Activated CD4-positive, alpha-beta T cell treated with anti-CD3 and anti-CD28 coated beads, Interleukin-2, amount 10 ng/mL, durations not matched to agents 7 days and 5 days (primary cell): ENCODE measurements at regions not wholly inside any gene's neighbourhood (a gene's known extent, or its start where the extent isn't known, plus 50 kb on each side); places are given as distances from the start of the nearest gene placed in this dataset.
"Not testable (repeated sequence)": the region's sequence is repeated elsewhere in the genome, so short reads cannot be mapped to it uniquely, and the experiment has no call there.

Source experiments
- CTCF ChIA-PET: fragments of 350-600 bp; sonication (Branson Sonifier 250); formaldehyde crosslinking; loops from one replicate; lab custom pipeline; 2021; ENCODE audit warnings: antibody characterized with exemption; lab: Charles Lee
- POLR2A ChIA-PET: fragments of 350-600 bp; sonication (Branson Sonifier 250); formaldehyde crosslinking; loops from one replicate; lab custom pipeline; 2021; ENCODE audit warnings: antibody characterized with exemption; lab: Charles Lee
- DNase-seq: peaks from one replicate; pipeline ENCODE4 v3.0.0-alpha.2; 2020
- H3K27ac Mint-ChIP-seq: one replicate; pipeline ENCODE4 v1.8.0; 2021; ENCODE audit warnings: mild to moderate bottlenecking, moderate library complexity, mixed read lengths
- H3K27me3 Mint-ChIP-seq: one replicate; pipeline ENCODE4 v1.8.0; 2021; ENCODE audit warnings: mixed read lengths
- H3K36me3 Mint-ChIP-seq: one replicate; pipeline ENCODE4 v1.8.0; 2021; ENCODE audit warnings: low read depth, mixed read lengths
- H3K4me1 Mint-ChIP-seq: one replicate; pipeline ENCODE4 v1.8.0; 2021; ENCODE audit warnings: mixed read lengths
- H3K4me3 Mint-ChIP-seq: one replicate; pipeline ENCODE4 v1.8.0; 2021; ENCODE audit warnings: mild to moderate bottlenecking, moderate library complexity, mixed read lengths
- H3K9me3 Mint-ChIP-seq: one replicate; pipeline ENCODE4 v1.8.0; 2021; ENCODE audit warnings: mixed read lengths

- Mint-ChIP-seq H3K27ac (no peak overlapping the region), H3K9me3 (peaks cover 23% of the 10 kb centered on the region), H3K4me1 (peaks cover 70% of the 10 kb centered on the region), H3K27me3 (peaks cover 4% of the 10 kb centered on the region), H3K36me3 (peaks cover 32% of the 10 kb centered on the region), H3K4me3 (no peak overlapping the region)
- ChIA-PET POLR2A (interaction anchor here (0.6 kb wide), 1 partner anchor 1738 kb away, joined by 3 read pairs; the partner anchor contains the start of gene ARL15), CTCF (interaction anchor here (1.9 kb wide), 1 partner anchor 11 kb away, joined by 6 read pairs; no protein-coding TSS in a partner anchor)
- DNase-seq, result no peak
Observed at GRCh38 chr5:56048124-56048523, 53.4 kb upstream of the IL6ST start.

GRCh38 chr5:56047448-56047847, 52.7 kb upstream of the IL6ST start:
- Mint-ChIP-seq H3K27ac (no peak overlapping the region), H3K9me3 (peaks cover 18% of the 10 kb centered on the region), H3K4me3 (no peak overlapping the region), H3K27me3 (peaks cover 8% of the 10 kb centered on the region), H3K36me3 (peaks cover 26% of the 10 kb centered on the region), H3K4me1 (peaks cover 64% of the 10 kb centered on the region)
- ChIA-PET POLR2A (no interaction called here), CTCF (interaction anchor here (1.9 kb wide), 1 partner anchor 11 kb away, joined by 6 read pairs; no protein-coding TSS in a partner anchor)
- DNase-seq, result no peak

GRCh38 chr5:56045469-56045868, 50.7 kb upstream of the IL6ST start:
- peaks cover 18% of the 10 kb centered on the region for H3K9me3 Mint-ChIP-seq
- POLR2A ChIA-PET, result no interaction called here
- H3K36me3 Mint-ChIP-seq, result peaks cover 26% of the 10 kb centered on the region
- DNase-seq, result no peak
- CTCF ChIA-PET, result interaction anchor here (0.9 to 1.5 kb wide), 4 partner anchors 13 to 208 kb away, joined by 3 to 4 read pairs (median 3); no protein-coding TSS in a partner anchor
- peaks cover 8% of the 10 kb centered on the region for H3K27me3 Mint-ChIP-seq
- H3K4me3 Mint-ChIP-seq, result no peak overlapping the region
- peaks cover 51% of the 10 kb centered on the region for H3K4me1 Mint-ChIP-seq
- no peak overlapping the region for H3K27ac Mint-ChIP-seq

GRCh38 chr5:56044746-56045428, 50.1 kb upstream of the IL6ST start:
- CTCF ChIA-PET, result interaction anchor here (1.2 to 1.5 kb wide), 3 partner anchors 13 to 20 kb away, joined by 3 to 4 read pairs (median 3); no protein-coding TSS in a partner anchor
- H3K27me3 Mint-ChIP-seq, H3K27ac Mint-ChIP-seq, POLR2A ChIA-PET, H3K4me3 Mint-ChIP-seq, DNase-seq: not testable (repeated sequence)
- Mint-ChIP-seq H3K4me1 (peaks cover 46% of the 10 kb centered on the region), H3K36me3 (peaks cover 26% of the 10 kb centered on the region), H3K9me3 (peaks cover 18% of the 10 kb centered on the region)
